ENCODE measurements at regions not wholly inside any gene's neighbourhood (a gene's known extent, or its start where the extent isn't known, plus 50 kb on each side); places are given as distances from the start of the nearest gene placed in this dataset.
"Not testable (repeated sequence)": the region's sequence is repeated elsewhere in the genome, so short reads cannot be mapped to it uniquely, and the experiment has no call there.

DNA sequence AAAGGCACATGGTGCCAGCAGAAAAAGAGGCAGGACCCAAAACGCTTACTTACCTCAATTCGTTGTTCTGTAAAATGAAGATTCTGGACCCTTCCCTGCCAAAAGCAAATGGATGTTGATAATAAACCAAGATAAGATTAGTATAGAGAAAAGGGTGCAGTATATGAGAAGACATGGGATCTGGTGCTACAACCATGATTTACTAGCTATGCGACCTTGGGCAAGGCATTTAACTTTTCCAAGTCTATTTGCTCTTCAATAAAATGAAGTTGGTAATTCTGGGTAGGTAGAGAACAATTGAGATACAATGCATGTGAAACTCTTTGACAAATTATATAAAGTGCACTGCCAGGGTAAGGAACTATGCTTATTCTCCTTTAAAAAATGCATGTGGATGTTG lies 185.0 kb upstream of the IRF2BP2 start:
- TF ChIP-seq, protein P1, sequence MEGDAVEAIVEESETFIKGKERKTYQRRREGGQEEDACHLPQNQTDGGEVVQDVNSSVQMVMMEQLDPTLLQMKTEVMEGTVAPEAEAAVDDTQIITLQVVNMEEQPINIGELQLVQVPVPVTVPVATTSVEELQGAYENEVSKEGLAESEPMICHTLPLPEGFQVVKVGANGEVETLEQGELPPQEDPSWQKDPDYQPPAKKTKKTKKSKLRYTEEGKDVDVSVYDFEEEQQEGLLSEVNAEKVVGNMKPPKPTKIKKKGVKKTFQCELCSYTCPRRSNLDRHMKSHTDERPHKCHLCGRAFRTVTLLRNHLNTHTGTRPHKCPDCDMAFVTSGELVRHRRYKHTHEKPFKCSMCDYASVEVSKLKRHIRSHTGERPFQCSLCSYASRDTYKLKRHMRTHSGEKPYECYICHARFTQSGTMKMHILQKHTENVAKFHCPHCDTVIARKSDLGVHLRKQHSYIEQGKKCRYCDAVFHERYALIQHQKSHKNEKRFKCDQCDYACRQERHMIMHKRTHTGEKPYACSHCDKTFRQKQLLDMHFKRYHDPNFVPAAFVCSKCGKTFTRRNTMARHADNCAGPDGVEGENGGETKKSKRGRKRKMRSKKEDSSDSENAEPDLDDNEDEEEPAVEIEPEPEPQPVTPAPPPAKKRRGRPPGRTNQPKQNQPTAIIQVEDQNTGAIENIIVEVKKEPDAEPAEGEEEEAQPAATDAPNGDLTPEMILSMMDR (IDR thresholded peaks at IDR 0.05): not testable (repeated sequence)
- not testable (repeated sequence) for TF ChIP-seq POLR2A (IDR thresholded peaks at IDR 0.05)
